Esophagus squamous epithelium (tissue), 5 donors: ENCODE measurements at regions not wholly inside any gene's neighbourhood (a gene's known extent, or its start where the extent isn't known, plus 50 kb on each side); places are given as distances from the start of the nearest gene placed in this dataset.
"Not testable (repeated sequence)": the region's sequence is repeated elsewhere in the genome, so short reads cannot be mapped to it uniquely, and the experiment has no call there.

Source experiments
- DNase-seq: peaks from one replicate; lab custom pipeline; 2025; lab: John Stamatoyannopoulos, UW
- H3K27ac ChIP-seq, 4 donors: fragments of 200-600 bp; sonication (generic); one replicate each; pipeline ENCODE4 v1.5.1; 2016 to 2019; ENCODE audit warnings: mild to moderate bottlenecking in 1 of 4
- H3K27me3 ChIP-seq, 4 donors: fragments of 200-600 bp; sonication (generic); 1 replicate in 3 of 4; 2 replicates in 1 of 4; pipeline versions ENCODE4 v1.5.1 to v1.6.0; 2017 to 2021; ENCODE audit warnings: antibody characterized with exemption in 1 of 4
- H3K36me3 ChIP-seq, 3 donors: fragments of 200-600 bp; sonication (generic); one replicate each; pipeline ENCODE4 v1.5.1; 2016 to 2019
- H3K4me1 ChIP-seq, 3 donors: fragments of 200-600 bp; sonication (generic); one replicate each; pipeline ENCODE4 v1.5.1; 2017 to 2019
- H3K4me3 ChIP-seq, 4 donors: fragments of 200-600 bp; sonication (generic); 1 replicate in 3 of 4; 2 replicates in 1 of 4; pipeline ENCODE4 v1.5.1; 2016 to 2019; ENCODE audit warnings: mild to moderate bottlenecking in 2 of 4, moderate library complexity in 1 of 4
- H3K9me3 ChIP-seq, 3 donors: fragments of 200-600 bp; sonication (generic); one replicate each; pipeline ENCODE4 v1.5.1; 2016 to 2019
- POLR2A ChIP-seq, 4 donors: fragments of 450-650 bp; IDR thresholded peaks; one replicate each; pipeline ENCODE4 v1.6.1; 2017; ENCODE audit warnings: antibody characterized with exemption in 4 of 4, mild to moderate bottlenecking in 4 of 4, moderate library complexity in 3 of 4
- WGBS, 2 donors: methylation state at CpG; one replicate each; pipeline ENCODE4 v1.1.5; 2018; 5-methylcytosine and 5-hydroxymethylcytosine counted together
- intact Hi-C: fragments of 100-400 bp; cut with DNase I; formaldehyde crosslinking; loops from one replicate; pipeline ENCODE4 v1.15.0; 2022
- TF ChIP-seq, protein P1 (sequence below), 6 experiments: fragments of 450-650 bp in 4 of 6; fragments of 200-600 bp in 2 of 6; sonication (generic) in 2 of 6; IDR thresholded peaks; one replicate each; pipeline ENCODE4 v1.5.1; 2016 to 2019; ENCODE audit warnings: antibody characterized with exemption in 6 of 6, mild to moderate bottlenecking in 4 of 6, moderate library complexity in 4 of 6
- donor health status: DM: yes; HTN: yes; CAD: no.

- TF ChIP-seq, protein P1, sequence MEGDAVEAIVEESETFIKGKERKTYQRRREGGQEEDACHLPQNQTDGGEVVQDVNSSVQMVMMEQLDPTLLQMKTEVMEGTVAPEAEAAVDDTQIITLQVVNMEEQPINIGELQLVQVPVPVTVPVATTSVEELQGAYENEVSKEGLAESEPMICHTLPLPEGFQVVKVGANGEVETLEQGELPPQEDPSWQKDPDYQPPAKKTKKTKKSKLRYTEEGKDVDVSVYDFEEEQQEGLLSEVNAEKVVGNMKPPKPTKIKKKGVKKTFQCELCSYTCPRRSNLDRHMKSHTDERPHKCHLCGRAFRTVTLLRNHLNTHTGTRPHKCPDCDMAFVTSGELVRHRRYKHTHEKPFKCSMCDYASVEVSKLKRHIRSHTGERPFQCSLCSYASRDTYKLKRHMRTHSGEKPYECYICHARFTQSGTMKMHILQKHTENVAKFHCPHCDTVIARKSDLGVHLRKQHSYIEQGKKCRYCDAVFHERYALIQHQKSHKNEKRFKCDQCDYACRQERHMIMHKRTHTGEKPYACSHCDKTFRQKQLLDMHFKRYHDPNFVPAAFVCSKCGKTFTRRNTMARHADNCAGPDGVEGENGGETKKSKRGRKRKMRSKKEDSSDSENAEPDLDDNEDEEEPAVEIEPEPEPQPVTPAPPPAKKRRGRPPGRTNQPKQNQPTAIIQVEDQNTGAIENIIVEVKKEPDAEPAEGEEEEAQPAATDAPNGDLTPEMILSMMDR (IDR thresholded peaks at IDR 0.05) = no peak
- no peak for TF ChIP-seq POLR2A (IDR thresholded peaks at IDR 0.05)
- Histone ChIP-seq H3K27ac (no peak overlapping the region), H3K27me3 (no peaks in the 10 kb centered on the region), H3K4me3 (no peak overlapping the region), H3K4me1 (peaks cover 0 to 15% (median 2%) of the 10 kb centered on the region in 3 donors), H3K36me3 (no peaks in the 10 kb centered on the region), H3K9me3 (no peaks in the 10 kb centered on the region)
- peak; percentile 1 for DNase-seq
- intact Hi-C loops = no loop called here
- WGBS, 2 donors = 57 to 62% methylated on average over 3 of the region's 3 CpGs
Measured at GRCh38 chr7:81484261-81484660, 285.6 kb downstream of the HGF start.

- no peak for DNase-seq
- no peak overlapping the region for H3K27ac ChIP-seq
- no peaks in the 10 kb centered on the region for H3K36me3 ChIP-seq
- H3K4me3 ChIP-seq = no peak overlapping the region
- 8 to 9% methylated on average over 2 of the region's 2 CpGs for WGBS, 2 donors
- no peaks in the 10 kb centered on the region for H3K27me3 ChIP-seq
- H3K9me3 ChIP-seq = no peaks in the 10 kb centered on the region
- peaks cover 0 to 21% (median 2%) of the 10 kb centered on the region in 3 donors for H3K4me1 ChIP-seq
- intact Hi-C loops = no loop called here
- TF ChIP-seq, protein P1 (IDR thresholded peaks at IDR 0.05) = peak; percentile 12 to 70 (median 47)
- TF ChIP-seq POLR2A (IDR thresholded peaks at IDR 0.05) = no peak
Measured at GRCh38 chr7:81482600-81483186, 287.2 kb downstream of the HGF start.

DNA sequence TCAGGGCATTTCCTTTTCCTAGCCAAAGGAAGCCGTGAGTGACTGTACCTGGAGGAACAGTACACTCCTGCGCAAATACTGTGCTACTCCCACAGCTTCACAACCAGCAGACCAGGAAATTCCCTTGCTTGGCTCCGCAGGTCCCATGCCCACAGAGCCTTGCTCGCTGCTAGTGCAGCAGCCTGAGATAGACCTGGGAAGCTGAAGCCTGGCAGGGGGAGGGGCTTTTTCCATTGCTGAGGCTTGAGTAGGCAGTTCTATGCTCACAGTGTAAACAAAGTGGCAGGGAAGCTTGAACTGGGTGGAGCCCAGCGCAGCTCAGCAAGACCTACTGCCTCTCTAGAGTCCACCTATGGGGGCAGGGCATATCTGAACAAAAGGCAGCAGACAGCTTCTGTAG lies 291.2 kb downstream of the HGF start:
- no peak for DNase-seq

DNA sequence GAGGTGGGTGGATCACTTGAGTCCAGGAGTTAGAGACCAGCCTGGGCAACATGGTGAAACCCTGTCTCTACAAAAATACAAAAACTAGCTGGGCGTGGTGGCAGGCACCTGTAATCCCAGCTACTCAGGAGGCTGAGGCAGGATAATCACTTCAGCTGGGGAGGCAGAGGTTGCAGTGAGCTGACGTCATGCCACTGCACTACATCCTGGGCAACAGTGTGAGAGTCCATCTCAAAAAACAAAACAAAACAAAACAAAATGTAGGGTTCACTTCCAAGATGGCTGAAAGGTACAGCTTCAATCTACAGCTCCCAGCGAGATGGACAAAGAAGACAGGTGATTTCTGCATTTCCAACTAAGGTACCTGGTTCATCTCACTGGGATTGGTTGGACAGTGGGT lies 291.6 kb downstream of the HGF start:
- DNase-seq, H3K27ac ChIP-seq, H3K27me3 ChIP-seq, H3K9me3 ChIP-seq, H3K36me3 ChIP-seq, intact Hi-C loops, H3K4me3 ChIP-seq: not testable (repeated sequence)
- H3K4me1 ChIP-seq = peaks cover 0 to 11% (median 0%) of the 10 kb centered on the region in 3 donors
- WGBS, 2 donors = 82 to 85% methylated on average over 3 of the region's 3 CpGs

More for the DNA sequence above, 291.2 kb downstream of the HGF start:
- no peaks in the 10 kb centered on the region for H3K27me3 ChIP-seq
- no peaks in the 10 kb centered on the region for H3K9me3 ChIP-seq
- intact Hi-C loops = no loop called here
- H3K4me3 ChIP-seq = no peak overlapping the region
- H3K36me3 ChIP-seq = no peaks in the 10 kb centered on the region
- WGBS, 2 donors = 75 to 87% methylated on average over 3 of the region's 5 CpGs
- no peak overlapping the region for H3K27ac ChIP-seq
- TF ChIP-seq POLR2A (IDR thresholded peaks at IDR 0.05) = no peak
- TF ChIP-seq, protein P1 (IDR thresholded peaks at IDR 0.05) = no peak
- H3K4me1 ChIP-seq = peaks cover 0 to 14% (median 0%) of the 10 kb centered on the region in 3 donors

DNA sequence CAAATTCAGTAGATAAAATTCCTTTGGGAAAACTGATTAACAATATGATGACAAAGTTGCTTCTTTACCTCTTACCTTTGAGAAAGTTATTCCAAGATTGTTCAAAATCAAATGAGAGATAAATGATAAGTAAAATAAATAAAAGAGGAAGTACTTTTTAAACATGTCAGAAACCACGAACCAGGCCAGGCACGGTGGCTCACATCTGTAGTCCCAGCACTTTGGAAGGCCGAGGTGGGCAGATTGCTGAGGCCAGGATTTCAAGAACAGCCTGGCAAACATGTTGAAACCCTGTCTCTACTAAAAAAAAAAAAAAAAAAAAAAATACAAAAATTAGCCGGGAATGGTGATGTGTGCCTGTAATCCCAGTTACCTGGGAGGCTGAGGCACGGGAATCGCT lies 296.6 kb downstream of the HGF start:
- no peak overlapping the region for H3K4me3 ChIP-seq
- no peaks in the 10 kb centered on the region for H3K36me3 ChIP-seq
- no peaks in the 10 kb centered on the region for H3K9me3 ChIP-seq
- H3K27me3 ChIP-seq = no peaks in the 10 kb centered on the region
- peaks cover 0 to 7% (median 0%) of the 10 kb centered on the region in 3 donors for H3K4me1 ChIP-seq
- intact Hi-C loops = loop anchor here (5.0 kb wide), 1 partner anchor 776 kb away; no protein-coding TSS in a partner anchor
- DNase-seq = no peak
- 74 to 82% methylated on average over 6 of the region's 6 CpGs for WGBS, 2 donors
- TF ChIP-seq, protein P1 (IDR thresholded peaks at IDR 0.05) = no peak
- no peak for TF ChIP-seq POLR2A (IDR thresholded peaks at IDR 0.05)
- H3K27ac ChIP-seq = no peak overlapping the region
